Stimulated activated CD8-positive, alpha-beta memory T cell treated with anti-CD3 and anti-CD28 coated beads, Interleukin-12 subunit alpha, Interleukin-12 subunit beta, amount 100 ng/mL, for 24 hours (primary cell): ENCODE measurements at regions not wholly inside any gene's neighbourhood (a gene's known extent, or its start where the extent isn't known, plus 50 kb on each side); places are given as distances from the start of the nearest gene placed in this dataset.
"Not testable (repeated sequence)": the region's sequence is repeated elsewhere in the genome, so short reads cannot be mapped to it uniquely, and the experiment has no call there.

ENCODE experiments used
- DNase-seq: peaks from one replicate; pipeline ENCODE4 v3.0.0-alpha.2; 2020; ENCODE audit errors: extremely low read depth

- DNase-seq = no peak
These were observed 81.9 kb downstream of the TMEM18 start for GRCh38 chr2:595141-595815.

- DNase-seq = no peak
These were observed 82.8 kb downstream of the TMEM18 start for GRCh38 chr2:594297-594949.

- no peak for DNase-seq
These were observed 83.7 kb downstream of the TMEM18 start for GRCh38 chr2:593356-594026.

GRCh38 chr2:592737-593136 is 84.5 kb downstream of the TMEM18 start:
- DNase-seq = no peak

GRCh38 chr2:590214-591175 is 86.7 kb downstream of the TMEM18 start:
- DNase-seq = no peak

- no peak for DNase-seq
These were observed 87.7 kb downstream of the TMEM18 start for GRCh38 chr2:589281-590130.

GRCh38 chr2:588074-588645 is 89.0 kb downstream of the TMEM18 start:
- DNase-seq = no peak

- DNase-seq = no peak
These were observed 89.9 kb downstream of the TMEM18 start for GRCh38 chr2:587087-587960.

- no peak for DNase-seq
These were observed 90.5 kb downstream of the TMEM18 start for GRCh38 chr2:586641-587076.

- DNase-seq = no peak
These were observed 92.1 kb downstream of the TMEM18 start for GRCh38 chr2:584863-585823.

GRCh38 chr2:583666-584065 is 93.5 kb downstream of the TMEM18 start:
- DNase-seq = no peak

- DNase-seq = no peak
These were observed 94.2 kb downstream of the TMEM18 start for GRCh38 chr2:582792-583528.

- not testable (repeated sequence) for DNase-seq
These were observed 94.9 kb downstream of the TMEM18 start for GRCh38 chr2:582289-582688.

GRCh38 chr2:579961-580360 is 97.2 kb downstream of the TMEM18 start:
- no peak for DNase-seq

- DNase-seq = no peak
These were observed 97.8 kb downstream of the TMEM18 start for GRCh38 chr2:579351-579886.

GRCh38 chr2:576292-576691 is 100.9 kb downstream of the TMEM18 start:
- no peak for DNase-seq

GRCh38 chr2:575727-576236 is 101.4 kb downstream of the TMEM18 start:
- no peak for DNase-seq
